BLaER1 (cell line): ENCODE measurements at regions not wholly inside any gene's neighbourhood (a gene's known extent, or its start where the extent isn't known, plus 50 kb on each side); places are given as distances from the start of the nearest gene placed in this dataset.
"Not testable (repeated sequence)": the region's sequence is repeated elsewhere in the genome, so short reads cannot be mapped to it uniquely, and the experiment has no call there.

Source experiments
- H3K27ac ChIP-seq: shearing (Covaris generic); formaldehyde crosslinking; 2 replicates; pipeline ENCODE4 v1.8.1; 2022
- H3K27me3 ChIP-seq: shearing (Covaris generic); formaldehyde crosslinking; 2 replicates; pipeline ENCODE4 v1.8.1; 2022
- H3K36me3 ChIP-seq: shearing (Covaris generic); formaldehyde crosslinking; 2 replicates; pipeline ENCODE4 v1.8.1; 2022
- H3K4me1 ChIP-seq: shearing (Covaris generic); formaldehyde crosslinking; 2 replicates; pipeline ENCODE4 v1.8.1; 2022
- H3K4me2 ChIP-seq: shearing (Covaris generic); formaldehyde crosslinking; 2 replicates; pipeline ENCODE4 v1.8.1; 2022
- H3K4me3 ChIP-seq: shearing (Covaris generic); formaldehyde crosslinking; 2 replicates; pipeline ENCODE4 v1.8.1; 2022
- H3K9ac ChIP-seq: shearing (Covaris generic); formaldehyde crosslinking; 2 replicates; pipeline ENCODE4 v1.8.1; 2022
- H3K9me3 ChIP-seq: shearing (Covaris generic); formaldehyde crosslinking; 2 replicates; pipeline ENCODE4 v1.8.1; 2022
- H4K20me1 ChIP-seq: shearing (Covaris generic); formaldehyde crosslinking; 2 replicates; pipeline ENCODE4 v1.8.1; 2022
- Cebpa-rat ChIP-seq: shearing (Covaris generic); IDR thresholded peaks from 2 replicates; pipeline ENCODE4 v1.8.1; 2022

DNA sequence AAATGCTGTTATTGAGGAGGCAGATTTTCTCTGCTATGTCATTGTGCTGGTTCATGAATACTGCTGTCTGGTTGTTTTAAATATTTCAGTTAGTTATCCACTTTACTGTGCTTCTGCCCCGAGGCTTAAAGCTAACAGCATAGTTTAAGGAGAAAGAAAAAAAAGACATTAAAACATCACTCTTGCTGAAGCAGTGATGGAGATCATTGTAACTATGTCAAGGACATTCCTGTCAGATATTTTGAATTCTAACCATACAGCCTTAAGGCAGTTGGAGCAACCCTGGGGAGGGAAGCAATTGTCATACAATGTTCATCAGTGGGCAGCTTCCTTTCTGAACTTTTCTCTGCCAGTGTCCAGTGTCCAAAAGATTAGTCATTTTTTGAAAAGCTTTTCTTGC, 199.0 kb upstream of the DDX53 start:
- Histone ChIP-seq H3K4me2 (no peak overlapping the region; the same call in 1 of the 2 replicates), H3K4me3 (no peak overlapping the region), H3K9me3 (no peaks in the 10 kb centered on the region), H3K4me1 (peaks cover 11% of the 10 kb centered on the region), H3K9ac (no peak overlapping the region), H3K27me3 (no peaks in the 10 kb centered on the region), H4K20me1 (no peaks in the 10 kb centered on the region), H3K36me3 (no peaks in the 10 kb centered on the region), H3K27ac (no peak overlapping the region)
- TF ChIP-seq Cebpa-rat = no peak

DNA sequence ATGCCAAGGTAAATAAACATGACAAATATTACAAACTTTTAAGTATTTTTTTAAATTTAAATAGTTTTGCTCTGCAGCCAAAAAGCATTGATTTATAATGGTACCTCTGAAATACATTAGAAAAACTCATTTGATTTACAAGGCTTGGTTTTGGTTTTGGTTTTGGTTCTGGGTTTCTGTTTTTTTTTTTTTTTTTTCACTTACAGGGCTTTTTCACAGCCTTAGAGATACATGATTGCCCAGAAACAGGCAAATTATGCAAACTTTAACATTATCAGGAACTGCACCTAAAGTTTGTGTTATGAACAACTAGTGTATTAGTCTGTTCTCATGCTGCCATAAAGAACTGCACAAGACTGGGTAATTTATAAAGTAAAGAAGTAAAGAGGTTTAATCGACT, 196.4 kb upstream of the DDX53 start:
- Histone ChIP-seq H3K27ac (no peak overlapping the region), H3K4me1 (peaks cover 11% of the 10 kb centered on the region), H4K20me1 (no peaks in the 10 kb centered on the region), H3K4me3 (no peak overlapping the region), H3K36me3 (no peaks in the 10 kb centered on the region), H3K27me3 (no peaks in the 10 kb centered on the region), H3K9ac (no peak overlapping the region), H3K4me2 (no peak overlapping the region), H3K9me3 (no peaks in the 10 kb centered on the region)
- no peak for TF ChIP-seq Cebpa-rat

DNA sequence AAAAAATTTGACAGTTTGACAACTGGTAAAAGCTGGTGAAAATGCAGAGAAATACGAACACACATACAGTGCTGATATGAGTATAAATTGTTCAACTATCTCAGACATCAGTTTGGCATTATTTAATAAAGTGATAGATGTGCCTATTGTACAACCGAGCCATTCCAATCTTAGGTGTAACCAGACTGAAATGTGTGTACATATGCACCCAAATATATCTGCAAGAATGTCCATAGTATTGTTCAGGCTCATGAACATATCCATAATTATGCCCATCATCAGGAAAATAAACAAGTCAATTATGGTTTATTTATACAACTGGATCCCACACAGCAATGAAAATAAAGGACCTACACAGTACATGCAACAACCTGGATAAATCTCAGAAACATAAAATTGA, 188.9 kb upstream of the DDX53 start:
- no peaks in the 10 kb centered on the region for H3K4me1 ChIP-seq
- H3K4me3 ChIP-seq = no peak overlapping the region
- H3K4me2 ChIP-seq = no peak overlapping the region
- H3K27ac ChIP-seq = no peak overlapping the region
- H3K9ac ChIP-seq = no peak overlapping the region
- no peaks in the 10 kb centered on the region for H3K27me3 ChIP-seq
- H3K36me3 ChIP-seq = no peaks in the 10 kb centered on the region
- no peaks in the 10 kb centered on the region for H4K20me1 ChIP-seq
- no peak for TF ChIP-seq Cebpa-rat
- H3K9me3 ChIP-seq = no peaks in the 10 kb centered on the region

DNA sequence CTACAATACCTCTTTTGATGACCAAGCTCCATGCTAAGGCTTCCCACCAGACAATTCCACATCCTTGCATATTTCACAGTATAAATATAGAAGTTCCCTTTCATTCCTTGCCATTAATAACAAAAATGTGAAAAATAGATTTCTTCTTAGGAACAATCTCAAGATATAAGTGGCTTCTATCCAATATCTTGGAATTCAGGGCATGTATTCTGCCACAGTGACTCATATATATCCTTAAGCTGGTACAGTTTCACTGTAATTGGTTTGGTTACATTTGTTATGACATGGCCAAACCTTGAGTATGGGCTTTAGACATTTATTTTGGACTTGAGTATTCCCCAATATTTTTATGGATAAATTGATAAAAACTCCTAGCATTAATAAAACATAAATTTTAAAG, 181.7 kb upstream of the DDX53 start:
- Histone ChIP-seq H3K27me3 (no peaks in the 10 kb centered on the region), H3K36me3 (no peaks in the 10 kb centered on the region), H4K20me1 (no peaks in the 10 kb centered on the region), H3K9me3 (no peaks in the 10 kb centered on the region), H3K4me3 (no peak overlapping the region), H3K4me1 (no peaks in the 10 kb centered on the region), H3K4me2 (no peak overlapping the region), H3K9ac (no peak overlapping the region), H3K27ac (no peak overlapping the region)
- TF ChIP-seq Cebpa-rat = no peak

DNA sequence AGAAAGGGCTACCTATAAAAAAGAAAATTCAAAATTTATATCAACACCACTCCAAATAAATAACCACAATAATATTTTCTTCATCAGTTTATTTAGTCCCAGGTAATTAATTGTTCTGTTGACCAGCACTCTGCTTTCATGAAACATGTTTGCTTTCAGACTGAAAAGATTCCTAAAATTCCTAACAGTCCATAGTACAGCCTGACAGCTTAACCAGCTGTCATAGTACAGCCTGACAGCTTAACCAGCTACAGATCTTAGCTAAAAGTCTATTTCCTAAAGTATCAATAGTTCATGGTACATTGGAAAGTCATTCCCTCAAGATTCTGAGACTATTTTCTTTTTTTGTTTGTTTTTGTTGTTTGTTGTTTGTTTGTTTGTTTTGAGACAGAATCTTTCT, 144.1 kb upstream of the DDX53 start:
- Histone ChIP-seq H3K27ac (no peak overlapping the region), H3K27me3 (no peaks in the 10 kb centered on the region), H3K36me3 (no peaks in the 10 kb centered on the region), H3K4me3 (no peak overlapping the region), H3K4me1 (0 out of 2 replicates have a peak, but pooled peaks cover under 1% of the 10 kb centered on the region), H3K9ac (no peak overlapping the region), H3K9me3 (peaks cover 5% of the 10 kb centered on the region; the same call in 1 of the 2 replicates), H3K4me2 (no peak overlapping the region), H4K20me1 (no peaks in the 10 kb centered on the region)
- TF ChIP-seq Cebpa-rat = no peak

DNA sequence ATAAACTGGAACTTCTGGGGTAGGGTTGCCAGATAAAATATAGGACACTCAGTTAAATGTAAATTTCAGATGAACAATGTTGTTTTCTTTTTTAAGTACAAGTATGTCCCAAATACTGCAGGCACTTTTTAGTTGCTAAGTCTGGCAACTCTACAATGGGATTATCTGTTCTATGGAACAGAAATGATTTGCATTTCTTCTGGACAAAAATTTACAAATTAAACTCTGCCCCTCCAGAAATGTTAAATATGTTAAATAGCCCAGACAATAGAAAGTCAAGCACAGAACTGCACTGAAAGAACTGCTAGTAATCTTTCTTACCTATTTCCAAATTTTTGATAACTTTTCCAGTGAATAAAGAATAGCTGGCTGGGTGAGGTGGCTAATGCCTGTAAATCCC, 140.1 kb upstream of the DDX53 start:
- no peak overlapping the region for H3K4me3 ChIP-seq

DNA sequence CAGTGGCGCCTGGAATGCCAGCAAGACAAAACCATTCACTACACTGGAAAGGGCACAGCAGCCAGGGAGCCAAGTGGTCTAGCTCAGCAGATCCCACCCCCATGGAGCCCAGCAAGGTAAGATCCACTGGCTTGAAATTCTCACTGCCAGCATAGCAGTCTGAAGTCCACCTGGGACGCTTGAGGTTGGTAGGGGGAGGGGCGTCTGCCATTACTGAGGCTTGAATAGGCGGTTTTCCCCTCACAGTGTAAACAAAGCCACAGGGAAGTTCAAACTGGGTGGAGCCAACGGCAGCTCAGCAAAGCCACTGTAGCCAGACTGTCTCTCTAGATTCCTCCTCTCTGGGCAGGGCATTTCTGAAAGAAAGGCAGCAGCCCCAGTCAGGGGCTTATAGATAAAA, 133.0 kb upstream of the DDX53 start:
- not testable (repeated sequence) for H3K4me2 ChIP-seq, H3K9ac ChIP-seq, H3K4me3 ChIP-seq, H3K4me1 ChIP-seq, H3K27me3 ChIP-seq, H3K27ac ChIP-seq, H4K20me1 ChIP-seq, H3K36me3 ChIP-seq
- peaks cover 42% of the 10 kb centered on the region for H3K9me3 ChIP-seq

More for the DNA sequence above, 140.1 kb upstream of the DDX53 start:
- H3K9me3 ChIP-seq = peaks cover 2% of the 10 kb centered on the region; the same call in 1 of the 2 replicates
- no peaks in the 10 kb centered on the region for H3K36me3 ChIP-seq
- no peaks in the 10 kb centered on the region for H3K27me3 ChIP-seq
- H4K20me1 ChIP-seq = no peaks in the 10 kb centered on the region
- no peak overlapping the region for H3K4me2 ChIP-seq
- no peak overlapping the region for H3K27ac ChIP-seq
- no peak for TF ChIP-seq Cebpa-rat
- H3K4me1 ChIP-seq = no peaks in the 10 kb centered on the region
- no peak overlapping the region for H3K9ac ChIP-seq

DNA sequence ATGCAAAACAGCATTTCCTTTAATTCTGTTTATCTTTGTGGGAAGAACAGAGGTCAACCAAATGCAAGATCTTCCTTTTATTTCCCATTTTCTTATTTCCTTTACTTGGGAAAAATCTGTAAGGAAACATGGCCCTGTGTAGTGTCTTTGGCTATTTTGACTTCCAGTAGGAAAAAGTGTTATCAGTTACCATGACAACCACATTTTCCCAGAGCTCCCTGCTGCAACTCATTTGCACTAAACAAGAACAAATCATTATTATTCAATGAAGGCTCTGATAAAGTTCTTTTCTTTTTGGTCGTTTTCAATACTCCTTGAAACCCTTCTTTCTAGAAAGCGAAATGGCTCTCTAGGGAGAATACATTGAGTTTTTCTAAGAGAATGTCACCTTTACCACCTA, 117.2 kb upstream of the DDX53 start:
- Histone ChIP-seq H3K36me3 (no peaks in the 10 kb centered on the region), H3K9ac (no peak overlapping the region), H3K27ac (no peak overlapping the region), H3K9me3 (no peaks in the 10 kb centered on the region), H3K4me2 (no peak overlapping the region), H4K20me1 (no peaks in the 10 kb centered on the region), H3K4me3 (no peak overlapping the region), H3K4me1 (no peaks in the 10 kb centered on the region), H3K27me3 (no peaks in the 10 kb centered on the region)
- TF ChIP-seq Cebpa-rat = no peak

DNA sequence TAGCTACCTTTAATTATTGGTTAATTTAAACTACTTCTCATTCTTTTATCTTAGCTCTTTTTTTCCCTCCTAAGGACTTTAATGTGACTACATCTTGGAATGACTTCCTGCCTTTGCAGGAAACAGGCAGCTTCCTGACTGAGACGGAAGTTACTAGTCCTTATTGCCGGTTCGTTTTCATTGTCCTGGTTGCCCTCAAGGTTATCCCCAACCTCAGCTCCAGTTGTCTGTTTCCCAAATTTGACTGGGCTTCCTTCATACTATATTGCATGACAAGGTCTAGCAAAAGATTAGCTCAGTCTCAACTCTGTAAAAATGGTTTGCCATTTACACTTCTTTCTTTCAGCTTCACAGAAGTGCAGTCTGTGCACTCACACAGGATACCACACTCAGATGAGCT, 109.9 kb upstream of the DDX53 start:
- Histone ChIP-seq H3K27me3 (no peaks in the 10 kb centered on the region), H3K4me2 (no peak overlapping the region), H4K20me1 (no peaks in the 10 kb centered on the region), H3K27ac (no peak overlapping the region), H3K4me3 (no peak overlapping the region), H3K9me3 (no peaks in the 10 kb centered on the region), H3K36me3 (no peaks in the 10 kb centered on the region), H3K4me1 (no peaks in the 10 kb centered on the region), H3K9ac (no peak overlapping the region)
- no peak for TF ChIP-seq Cebpa-rat

DNA sequence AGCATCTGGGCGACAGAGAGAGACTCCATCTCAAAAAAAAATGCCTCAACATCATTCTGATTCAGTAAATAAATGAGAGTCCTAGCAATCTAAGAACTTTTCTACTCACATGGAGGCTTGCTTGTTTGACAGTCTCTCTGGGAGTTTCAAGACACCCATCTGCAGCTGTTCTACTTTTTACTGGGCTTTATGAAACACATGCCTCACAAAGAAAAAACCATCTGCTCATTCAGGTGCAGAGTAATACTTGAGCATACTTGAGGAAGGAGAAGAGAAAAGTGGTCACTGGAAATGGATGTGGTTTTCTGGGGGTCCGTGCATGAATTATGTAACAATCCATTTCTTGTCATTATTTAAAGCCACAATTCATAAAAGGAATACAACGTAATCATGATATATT, 87.1 kb upstream of the DDX53 start:
- H3K9me3 ChIP-seq = 0 out of 2 replicates have a peak, but pooled peaks cover 1% of the 10 kb centered on the region
- no peaks in the 10 kb centered on the region for H3K36me3 ChIP-seq
- no peak overlapping the region for H3K9ac ChIP-seq
- H3K4me3 ChIP-seq = no peak overlapping the region
- H3K27me3 ChIP-seq = no peaks in the 10 kb centered on the region
- H3K27ac ChIP-seq = no peak overlapping the region
- H3K4me1 ChIP-seq = peaks cover 12% of the 10 kb centered on the region; the same call in 1 of the 2 replicates
- no peaks in the 10 kb centered on the region for H4K20me1 ChIP-seq
- peak overlapping the region; percentile 6; the same call in 1 of the 2 replicates for H3K4me2 ChIP-seq
- no peak for TF ChIP-seq Cebpa-rat

DNA sequence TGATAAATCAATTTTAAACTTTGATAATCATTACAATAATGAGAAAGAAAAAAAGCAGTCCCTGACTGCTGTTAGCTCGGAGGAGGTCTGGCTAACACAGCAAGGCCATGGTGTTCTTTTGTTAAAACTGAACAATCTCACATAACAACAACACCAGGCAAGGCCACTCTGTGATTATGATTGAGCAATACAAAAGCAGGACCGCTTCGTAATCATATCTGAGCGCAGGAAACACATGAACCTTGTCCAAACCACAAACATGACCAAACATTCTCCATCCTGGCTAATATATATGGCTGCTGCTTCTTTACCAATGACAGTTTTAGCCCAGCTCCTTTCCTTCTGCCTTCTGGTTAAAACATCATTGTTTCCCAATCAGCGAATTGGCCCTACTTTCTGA, 76.8 kb upstream of the DDX53 start:
- H3K9me3 ChIP-seq = no peaks in the 10 kb centered on the region
- no peak overlapping the region for H3K27ac ChIP-seq
- H4K20me1 ChIP-seq = no peaks in the 10 kb centered on the region
- H3K4me1 ChIP-seq = peaks cover 9% of the 10 kb centered on the region
- no peaks in the 10 kb centered on the region for H3K36me3 ChIP-seq
- TF ChIP-seq Cebpa-rat = no peak
- H3K27me3 ChIP-seq = no peaks in the 10 kb centered on the region
- H3K9ac ChIP-seq = no peak overlapping the region
- H3K4me3 ChIP-seq = no peak overlapping the region
- H3K4me2 ChIP-seq = no peak overlapping the region
